ENCODE measurements at regions not wholly inside any gene's neighbourhood (a gene's known extent, or its start where the extent isn't known, plus 50 kb on each side); places are given as distances from the start of the nearest gene placed in this dataset.

DNA sequence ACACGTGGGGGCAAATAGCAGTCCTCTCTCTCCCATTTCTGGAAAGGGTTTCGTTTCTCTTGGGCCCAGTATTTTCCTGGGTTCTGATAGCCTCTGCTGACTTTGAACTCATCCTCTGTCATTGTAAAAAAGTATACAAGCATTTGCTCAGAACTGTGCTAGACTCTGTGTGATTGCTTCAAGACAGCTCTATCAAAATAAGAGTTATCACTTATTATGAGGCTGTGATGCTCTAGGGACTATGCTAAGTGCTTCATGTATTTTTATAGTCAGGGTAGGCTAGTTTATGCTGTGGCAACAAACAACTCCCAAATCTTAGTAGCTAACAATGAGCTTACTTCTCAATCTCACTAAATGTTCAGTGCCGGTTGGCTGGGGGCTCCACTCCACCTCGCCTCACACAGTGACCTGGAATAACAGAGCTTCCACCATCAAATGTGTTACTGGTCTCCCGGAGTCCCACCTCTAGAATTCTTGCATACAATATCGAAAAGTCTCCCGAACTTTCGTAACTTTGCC lies 110.8 kb upstream of the CDC42EP3 start:
- no peak for DNase-seq (ENCODE audit: low spot score)

DNA sequence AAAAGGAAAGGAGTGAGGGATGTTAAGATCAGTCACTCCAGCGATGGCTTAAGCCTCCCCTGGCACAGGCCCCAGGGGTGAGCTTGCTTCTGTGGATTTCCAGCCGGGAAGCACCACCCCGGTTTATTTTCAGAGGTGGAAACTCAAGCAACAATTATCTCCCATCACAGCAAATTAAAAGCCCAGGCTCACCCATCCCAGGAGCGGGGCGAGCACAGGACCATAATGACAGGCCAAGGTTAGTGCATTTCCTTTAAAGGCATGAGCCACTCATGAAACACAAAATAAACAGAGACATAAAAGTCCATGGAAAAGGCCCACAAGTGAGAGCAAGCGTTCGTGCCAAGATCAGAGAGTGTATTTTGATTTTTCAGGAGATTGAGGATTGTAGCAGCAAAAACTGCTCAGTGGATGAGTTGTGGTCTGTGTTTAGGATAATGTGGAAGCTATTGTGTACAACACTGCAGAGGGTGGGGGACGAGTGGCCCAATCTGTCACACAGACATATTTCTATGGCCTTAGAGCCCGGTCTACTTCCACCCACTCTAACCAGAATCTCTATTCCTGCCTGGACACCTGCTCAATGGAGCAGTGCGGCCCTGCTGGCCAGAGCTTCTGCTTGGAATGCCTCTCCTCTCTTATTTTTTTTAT lies 111.4 kb upstream of the CDC42EP3 start:
- DNase-seq (ENCODE audit: low spot score) = peak; percentile 82

DNA sequence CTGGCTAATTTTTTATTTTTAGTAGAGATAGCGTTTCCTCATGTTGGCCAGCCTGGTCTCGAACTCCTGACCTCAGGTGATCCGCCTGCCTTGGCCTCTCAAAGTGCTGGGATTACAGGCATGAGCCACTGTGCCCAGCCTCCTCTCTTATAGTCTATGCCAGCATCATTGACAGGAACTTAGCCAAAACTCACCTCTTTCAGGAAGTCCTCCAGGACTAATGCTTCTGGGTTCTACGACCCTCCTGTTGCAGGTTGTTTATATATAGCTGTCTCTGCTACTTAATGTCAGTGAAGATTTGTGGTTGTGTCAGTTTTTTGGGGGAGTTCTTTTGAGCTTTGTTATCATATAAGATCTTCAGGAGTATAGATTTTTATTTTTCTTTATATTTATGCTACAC lies 112.1 kb upstream of the CDC42EP3 start:
- no peak for DNase-seq (ENCODE audit: low spot score)

DNA sequence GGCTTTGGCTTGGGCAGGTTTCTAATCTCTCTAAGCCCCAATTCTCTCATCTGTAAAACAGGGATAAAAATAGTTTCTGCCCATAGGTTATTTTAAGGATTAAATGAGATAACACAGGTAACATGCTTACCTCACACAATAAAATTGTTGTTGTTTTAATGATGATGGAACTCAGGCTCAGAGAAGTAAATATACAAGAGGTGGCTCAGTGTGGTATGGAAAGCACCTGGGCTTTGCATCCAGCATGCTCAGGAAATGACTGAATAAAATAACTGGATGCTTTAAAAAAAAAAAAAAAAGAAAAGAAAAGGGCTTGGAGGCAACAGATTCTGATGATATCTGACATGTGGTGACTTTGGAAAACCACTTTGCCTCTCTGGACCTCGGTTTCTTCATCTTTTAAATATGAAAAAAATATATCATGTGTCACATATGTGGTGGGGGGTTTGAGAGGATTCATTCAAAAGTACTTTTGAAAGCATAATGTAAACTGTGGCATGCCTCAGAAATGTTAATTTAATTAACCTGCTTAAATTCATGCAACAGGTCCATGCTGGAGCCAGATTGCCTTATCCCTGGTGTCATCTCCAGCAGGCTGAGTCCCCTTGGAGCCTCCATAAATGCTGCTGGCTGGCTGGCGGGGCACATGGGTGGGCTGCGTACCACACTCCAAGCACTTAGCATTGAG lies 112.8 kb upstream of the CDC42EP3 start:
- no peak for DNase-seq (ENCODE audit: low spot score)

DNA sequence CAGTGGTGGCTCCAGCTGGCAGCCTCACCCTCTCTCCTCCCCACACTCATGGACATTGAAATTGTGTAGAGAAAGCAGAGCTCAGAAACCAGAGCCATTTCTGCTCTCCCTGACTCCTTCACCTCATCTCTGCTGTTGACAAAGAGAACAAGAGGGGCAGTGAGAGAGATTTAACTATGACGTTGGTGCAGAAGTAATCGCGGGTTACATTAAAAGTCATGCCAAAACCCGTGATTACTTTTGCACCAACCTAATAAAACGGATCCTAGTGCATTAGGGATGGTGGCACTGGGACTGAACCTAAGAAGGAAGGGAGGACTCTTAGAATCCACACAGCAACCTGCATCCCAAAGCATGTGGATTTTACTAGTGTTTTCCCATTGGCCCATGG lies 113.3 kb upstream of the CDC42EP3 start:
- no peak for DNase-seq (ENCODE audit: low spot score)

DNA sequence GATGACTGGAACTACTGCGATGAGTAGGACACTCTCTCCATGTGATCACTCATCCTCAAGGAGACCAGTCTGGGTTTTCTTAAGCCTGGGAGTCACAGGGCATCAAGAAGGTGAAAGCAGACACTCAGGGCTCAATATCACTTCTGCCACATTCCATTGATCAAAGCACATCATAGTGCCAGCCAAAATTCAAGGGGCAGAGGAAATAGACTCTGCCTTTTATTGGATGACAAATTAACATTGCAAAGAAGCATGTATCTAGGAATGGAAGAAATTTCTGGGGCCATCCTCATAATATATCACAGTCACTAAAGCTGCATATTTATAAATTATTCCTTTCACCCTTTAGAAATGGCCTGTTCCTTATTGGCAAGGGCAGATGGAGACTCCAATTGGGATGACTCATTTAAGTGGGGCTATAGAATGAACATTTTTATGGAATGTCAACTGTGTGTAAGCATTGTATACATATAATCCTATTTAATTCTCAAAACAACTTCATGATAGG lies 114.8 kb upstream of the CDC42EP3 start:
- DNase-seq (ENCODE audit: low spot score) = no peak

DNA sequence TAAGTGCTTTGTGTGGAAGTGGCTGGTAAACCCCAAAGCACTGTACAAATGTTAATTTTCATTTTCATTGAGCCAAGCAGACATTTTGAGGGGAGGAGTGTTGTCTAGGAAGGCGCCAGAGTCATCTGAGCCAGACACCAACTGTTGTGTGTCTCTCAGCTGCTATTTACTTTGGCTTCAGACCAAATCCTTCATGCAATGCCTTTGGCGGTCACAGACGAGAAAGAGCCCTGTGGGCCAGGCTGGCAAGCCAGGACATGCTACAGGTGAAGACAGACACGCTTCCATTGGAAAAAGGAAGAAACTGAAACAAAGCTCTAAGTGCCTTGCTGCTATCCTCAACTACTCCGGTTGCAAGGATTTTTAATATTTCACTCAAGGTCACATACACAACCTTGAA lies 115.4 kb upstream of the CDC42EP3 start:
- peak; percentile 84 for DNase-seq (ENCODE audit: low spot score)

DNA sequence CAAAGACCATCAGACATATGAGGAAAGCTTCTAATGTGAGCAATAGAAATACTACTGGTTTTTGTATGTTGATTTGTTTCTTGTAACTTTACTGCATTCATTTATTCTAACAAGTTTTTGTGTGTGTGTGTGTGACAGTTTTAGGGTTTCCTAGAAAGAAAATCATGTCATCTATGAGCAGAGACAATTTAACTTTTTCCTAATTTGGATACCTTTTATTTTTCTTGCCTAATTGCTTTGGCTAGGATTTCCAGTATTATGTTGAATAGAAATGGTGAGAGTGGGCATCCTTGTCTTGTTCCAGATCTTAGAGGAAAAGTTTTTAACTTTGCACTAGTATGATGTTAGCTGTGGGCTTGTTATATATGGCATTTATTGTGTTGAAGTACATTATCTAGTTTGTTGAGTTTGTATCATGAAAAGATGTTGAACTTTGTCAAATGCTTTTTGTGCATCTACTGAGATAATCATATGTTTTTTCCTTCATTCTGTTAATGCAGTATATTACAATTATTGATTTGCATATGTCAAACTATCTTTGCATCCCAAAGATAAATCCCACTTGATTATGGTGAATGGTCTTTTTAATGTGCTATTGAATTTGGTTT lies 117.3 kb upstream of the CDC42EP3 start:
- DNase-seq (ENCODE audit: low spot score) = no peak

DNA sequence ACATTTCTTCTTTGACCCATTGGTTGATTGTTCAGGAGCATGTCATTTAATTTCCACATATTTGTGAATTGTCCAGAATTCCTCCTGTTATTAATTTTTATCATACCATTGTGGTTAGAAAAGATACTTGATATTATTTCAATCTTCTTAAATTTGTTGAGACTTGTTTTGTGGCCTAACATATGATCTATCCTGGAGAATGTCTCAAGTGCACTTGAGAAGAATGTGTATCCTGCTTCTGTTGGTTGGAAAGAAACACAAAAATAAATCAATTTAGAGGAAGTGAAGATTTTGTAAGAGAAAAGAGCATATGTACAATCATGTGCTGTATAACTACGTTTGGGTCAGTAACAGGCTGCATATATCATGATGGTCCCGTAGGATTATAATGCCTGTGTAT lies 118.6 kb upstream of the CDC42EP3 start:
- DNase-seq (ENCODE audit: low spot score) = no peak

DNA sequence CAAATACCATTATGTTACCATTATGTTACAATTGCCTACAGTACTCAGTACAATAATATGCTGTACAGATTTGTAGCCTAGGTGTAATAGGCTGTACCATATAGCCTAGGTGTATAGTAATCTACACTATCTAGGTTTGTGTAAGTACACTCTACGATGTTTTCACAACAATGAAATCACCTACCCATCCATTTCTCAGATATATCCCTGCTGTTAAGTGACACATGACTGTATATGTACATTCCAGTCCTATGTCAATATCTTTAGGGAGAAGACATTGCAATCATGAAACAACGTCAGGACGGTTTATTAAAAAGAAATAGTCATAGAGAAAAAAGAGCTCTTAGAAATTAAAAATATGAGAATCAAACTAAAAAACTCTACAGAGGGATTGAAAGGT lies 119.0 kb upstream of the CDC42EP3 start:
- no peak for DNase-seq (ENCODE audit: low spot score)

DNA sequence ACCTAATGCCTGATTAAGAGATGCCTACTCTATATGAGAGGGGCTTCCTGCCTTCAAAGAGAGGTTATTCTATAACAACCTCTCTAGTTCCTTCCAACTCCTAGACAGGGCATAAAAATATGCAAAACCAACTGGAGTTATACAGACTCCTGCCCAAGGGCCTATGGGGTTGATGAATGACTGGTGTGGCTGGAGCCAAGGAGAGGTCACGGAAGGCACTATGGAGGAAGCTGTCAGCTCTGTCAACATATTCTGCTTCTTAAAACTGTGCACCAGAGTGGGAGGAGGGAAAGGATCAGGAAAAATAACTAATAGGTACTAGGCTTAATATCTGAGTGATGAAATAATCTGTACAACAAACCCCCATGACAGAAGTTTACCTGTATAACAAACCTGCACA lies 120.9 kb upstream of the CDC42EP3 start:
- no peak for DNase-seq (ENCODE audit: low spot score)

DNA sequence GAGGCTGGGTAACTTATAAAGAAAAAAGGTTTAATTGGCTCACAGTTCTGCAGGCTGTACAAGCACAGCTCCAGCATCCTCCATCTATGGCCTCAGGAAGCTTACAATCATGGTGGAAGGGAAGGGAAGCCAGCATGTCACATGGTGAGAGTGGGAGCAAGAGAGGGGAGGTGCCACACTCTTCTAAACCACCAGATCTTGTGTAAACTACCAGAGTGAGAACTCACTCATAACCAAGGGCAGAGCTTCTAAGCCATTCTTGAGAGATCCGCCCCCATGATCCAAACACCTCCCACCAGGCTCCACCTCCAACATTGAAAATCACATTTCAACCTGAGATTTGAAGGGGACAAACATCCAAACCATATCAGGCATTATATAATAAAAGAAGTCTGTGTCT lies 121.6 kb upstream of the CDC42EP3 start:
- DNase-seq (ENCODE audit: low spot score) = no peak

DNA sequence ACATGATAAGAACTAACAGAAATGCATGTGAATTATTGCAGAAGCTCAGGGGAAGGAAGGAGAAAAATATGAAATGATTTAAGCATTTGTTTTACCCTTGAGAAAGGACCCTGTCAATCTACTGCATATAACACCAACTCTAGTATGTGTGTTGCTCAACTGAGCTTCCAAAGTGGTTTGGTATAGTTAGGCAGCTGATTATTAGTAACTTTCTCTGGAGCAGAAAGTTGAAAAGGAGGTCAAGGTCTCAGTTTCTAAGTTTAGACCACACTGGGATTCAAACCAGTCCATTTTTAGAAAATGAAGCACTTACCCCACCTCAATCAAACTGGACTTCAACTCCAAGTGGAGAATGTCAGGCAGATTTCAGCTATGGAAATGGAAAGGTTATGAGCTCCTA lies 123.3 kb upstream of the CDC42EP3 start:
- no peak for DNase-seq (ENCODE audit: low spot score)

DNA sequence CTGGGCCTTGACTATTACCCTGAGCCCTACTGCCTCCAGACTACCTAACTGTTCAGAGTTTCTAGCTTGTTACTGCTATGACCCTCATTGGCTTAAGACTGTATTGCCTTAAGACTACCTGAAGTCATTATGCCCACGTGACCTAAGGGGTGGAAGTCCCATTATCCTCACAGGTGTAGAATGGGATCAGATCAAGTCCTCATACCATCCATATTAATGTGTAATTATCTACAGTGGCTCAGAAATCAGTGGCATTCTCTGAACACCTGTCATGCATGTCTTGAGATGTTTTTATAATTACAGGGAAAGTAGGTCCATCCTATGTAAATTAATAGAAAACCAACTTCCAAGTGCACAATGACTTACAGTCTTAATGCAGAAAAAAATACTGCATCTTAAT lies 124.0 kb upstream of the CDC42EP3 start:
- DNase-seq (ENCODE audit: low spot score) = no peak

DNA sequence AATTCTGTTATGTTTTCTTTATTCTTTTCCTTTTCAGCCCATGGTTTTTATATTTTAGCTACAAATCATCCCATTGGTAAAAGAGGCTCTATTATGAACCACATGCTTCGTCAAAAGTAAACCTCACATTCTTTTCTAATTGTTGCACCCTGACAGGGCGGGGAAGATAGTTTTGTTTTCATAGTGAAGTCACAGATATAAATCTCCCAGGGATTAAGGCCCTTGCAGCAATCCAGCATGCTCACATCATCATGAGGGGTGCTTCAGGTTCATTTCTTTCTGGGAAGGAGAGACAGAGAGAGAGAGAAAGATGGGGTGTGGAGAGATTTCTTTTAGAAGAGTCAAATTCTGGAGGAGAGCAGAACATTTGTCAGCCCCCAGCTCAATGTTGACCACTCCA lies 124.5 kb upstream of the CDC42EP3 start:
- DNase-seq (ENCODE audit: low spot score) = peak; percentile 58

DNA sequence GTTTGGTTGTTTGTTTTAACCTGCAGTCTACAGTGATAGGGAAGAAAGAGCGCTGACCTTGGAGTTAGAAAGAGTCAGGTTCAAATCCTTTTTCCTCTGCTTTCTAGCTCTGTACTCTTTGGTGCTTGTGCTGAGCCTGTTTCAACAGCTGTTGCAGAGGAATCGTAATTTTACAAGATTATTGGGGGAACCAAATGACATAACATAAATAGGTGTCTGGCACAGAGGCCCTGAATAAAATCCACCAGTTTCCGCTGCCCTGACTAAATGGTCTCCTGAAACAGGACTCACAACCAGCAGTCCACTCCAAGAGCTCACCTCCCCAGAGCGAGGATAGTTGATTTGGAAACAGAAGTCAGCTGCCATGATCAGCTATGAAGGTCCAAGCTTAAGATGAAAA lies 125.0 kb upstream of the CDC42EP3 start:
- no peak for DNase-seq (ENCODE audit: low spot score)

DNA sequence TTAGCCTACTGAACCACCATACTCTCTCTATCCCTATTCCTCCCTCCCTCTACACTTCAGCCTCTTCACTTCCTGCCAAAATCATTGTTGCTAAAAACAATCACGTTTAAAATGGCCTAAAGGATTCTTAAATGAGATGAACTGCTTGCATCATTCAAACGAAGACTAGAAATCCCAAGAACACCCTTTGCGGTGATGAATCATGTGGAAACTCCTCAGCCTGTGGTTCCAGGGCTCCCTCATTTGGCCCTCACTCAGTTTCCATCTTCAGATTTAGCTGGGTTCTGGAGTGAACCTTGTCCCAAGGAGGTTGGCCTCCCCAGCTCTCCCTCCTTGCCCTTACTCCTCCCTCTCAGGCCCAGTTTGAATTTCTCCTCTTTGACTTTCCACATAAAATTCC lies 125.6 kb upstream of the CDC42EP3 start:
- DNase-seq (ENCODE audit: low spot score) = no peak

DNA sequence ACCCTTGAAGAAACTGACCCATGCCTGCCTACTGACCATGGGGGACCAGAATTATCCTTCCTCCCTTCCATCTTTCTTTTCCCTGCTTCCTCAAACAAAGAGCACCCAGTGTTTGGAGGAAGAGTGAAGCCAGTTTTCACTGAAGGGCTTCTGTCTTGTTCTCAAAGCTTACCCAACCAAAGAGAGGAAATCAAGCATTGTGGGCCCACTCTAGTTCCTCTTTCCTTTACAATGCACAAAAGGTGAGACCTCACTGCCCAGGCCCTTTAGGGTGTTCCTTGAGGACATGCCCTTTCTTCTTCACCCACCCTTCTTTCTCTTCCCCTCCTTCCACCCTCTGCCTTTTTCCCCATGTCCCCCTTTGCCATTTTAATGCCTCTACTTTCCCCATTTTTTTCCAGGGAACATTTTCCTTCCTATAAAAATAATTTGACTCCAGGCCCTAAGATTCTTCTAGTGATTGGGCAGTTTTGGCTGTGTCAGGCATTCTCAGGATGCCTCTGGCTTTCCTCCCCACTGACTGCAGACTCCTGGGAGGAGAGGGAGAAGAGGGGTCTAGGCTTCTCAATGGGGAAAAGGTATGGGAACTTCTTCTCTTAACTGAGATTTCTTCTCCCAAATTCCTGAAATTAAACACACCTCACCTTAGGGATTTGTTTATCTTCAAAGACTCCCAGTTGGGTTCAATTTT lies 126.6 kb upstream of the RMDN2 start:
- peak; percentile 32 for DNase-seq (ENCODE audit: low spot score)

DNA sequence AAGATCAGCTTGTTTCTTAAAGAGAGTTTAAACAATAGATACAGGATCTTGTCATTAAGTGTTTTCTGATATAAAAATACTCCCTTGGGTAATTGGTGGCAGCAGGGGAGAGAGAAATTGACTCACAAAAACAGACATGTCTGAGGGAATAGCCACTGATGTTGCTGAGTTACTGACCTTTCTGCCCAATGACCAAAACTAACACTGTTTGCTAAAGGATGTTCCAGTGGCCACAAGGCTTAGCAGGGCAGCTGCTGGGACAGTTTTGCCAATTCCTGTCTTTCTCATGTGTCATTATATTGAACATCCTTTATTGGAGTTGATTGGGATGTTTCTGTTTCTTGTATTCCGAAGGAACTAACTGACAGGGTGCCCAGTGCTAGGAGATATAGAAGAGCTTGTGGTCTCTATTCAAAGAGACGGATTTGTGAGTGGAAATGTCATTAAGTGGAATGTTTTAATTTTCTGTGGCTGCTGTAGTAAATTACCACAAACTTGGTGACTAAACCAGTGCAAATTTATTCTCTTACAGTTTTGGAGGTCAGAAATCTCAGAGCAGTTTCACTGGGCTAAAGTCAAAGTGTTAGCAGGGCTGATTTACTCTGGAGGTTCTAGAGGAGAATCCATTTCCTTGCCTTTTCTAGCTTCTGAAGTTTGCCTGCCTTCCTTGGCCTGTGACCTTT lies 124.8 kb upstream of the RMDN2 start:
- DNase-seq (ENCODE audit: low spot score) = no peak

DNA sequence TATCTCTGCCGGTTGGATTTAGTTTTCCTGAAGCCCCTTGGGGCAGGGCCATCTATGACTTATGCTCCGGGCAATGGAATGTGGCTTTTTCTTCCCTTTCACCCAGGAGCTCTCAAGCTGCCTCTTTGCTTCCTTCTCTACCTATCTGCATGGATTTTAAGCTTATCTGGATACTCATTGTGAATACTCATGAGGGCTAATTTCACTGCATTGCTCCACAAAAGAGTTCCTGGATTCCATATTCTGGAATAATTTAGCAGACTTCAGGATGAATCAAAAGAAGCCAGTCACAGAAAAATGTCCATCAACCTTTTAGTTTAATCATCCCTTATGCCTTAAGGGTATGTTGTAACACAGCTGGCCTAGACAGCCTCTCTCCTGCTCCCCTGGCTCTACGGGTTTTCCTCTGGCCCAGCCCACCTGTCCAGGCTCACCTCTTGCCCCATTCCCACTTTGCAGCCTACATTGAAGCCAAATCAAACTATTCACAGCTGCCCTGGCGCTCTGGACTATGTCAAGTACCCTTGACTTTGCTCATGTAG lies 122.8 kb upstream of the RMDN2 start:
- DNase-seq (ENCODE audit: low spot score) = peak; percentile 71

DNA sequence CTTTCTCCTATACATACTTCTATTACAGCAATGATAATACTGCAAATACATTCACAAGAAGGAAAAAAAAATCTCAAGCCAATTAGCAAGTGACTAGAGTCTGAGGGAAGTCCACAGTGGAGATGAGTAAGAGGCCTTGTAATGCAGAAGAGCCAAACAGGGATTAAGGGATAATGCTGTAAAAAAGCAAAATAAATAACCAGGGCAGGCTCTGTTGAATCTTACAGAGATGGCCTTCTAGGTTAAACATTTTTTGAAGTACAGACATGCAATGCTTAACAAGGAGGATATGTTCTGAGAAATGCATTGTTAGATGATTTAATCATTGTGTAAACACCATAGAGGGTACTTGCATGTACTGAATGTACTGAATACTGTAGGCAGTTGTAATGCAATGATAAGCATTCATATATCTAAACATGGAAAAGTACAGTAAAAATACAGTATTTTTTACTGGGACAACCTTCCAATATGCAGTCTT lies 122.1 kb upstream of the RMDN2 start:
- peak; percentile 95 for DNase-seq (ENCODE audit: low spot score)

Measured in umbilical cord (tissue), 1 donor.